ENCODE measurements at regions not wholly inside any gene's neighbourhood (a gene's known extent, or its start where the extent isn't known, plus 50 kb on each side); places are given as distances from the start of the nearest gene placed in this dataset.

DNA sequence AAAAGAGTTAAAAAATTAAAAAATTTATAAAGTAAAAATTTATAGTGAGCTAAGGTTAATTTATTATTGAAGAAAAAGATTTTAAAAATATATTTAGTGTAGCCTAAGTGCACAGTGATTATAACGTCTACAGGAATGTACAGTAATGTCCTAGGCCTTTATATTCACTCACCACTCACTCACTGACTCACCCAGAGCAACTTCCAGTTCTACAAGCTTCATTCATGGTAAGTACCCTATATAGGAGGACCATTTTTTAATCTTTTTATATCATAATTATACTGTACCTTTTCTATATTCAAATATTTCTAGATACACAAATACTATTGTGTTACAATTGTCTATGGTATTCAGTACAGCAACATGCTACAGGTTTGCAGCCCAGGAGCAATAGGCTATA, 1623.2 kb downstream of the RPA4 start:
- no peak for FAIRE-seq
- Histone ChIP-seq H3K4me3 (no peak overlapping the region), H3K9me3 (no peaks in the 10 kb centered on the region), H3K36me3 (no peaks in the 10 kb centered on the region), H3K27me3 (peaks cover 0 to 8% (median 0%) of the 10 kb centered on the region in 4 donors), H3K4me1 (no peaks in the 10 kb centered on the region), H3K27ac (no peak overlapping the region)
- DNase-seq = no peak
- intact Hi-C loops (cut with DNase I) = no loop called here
- WGBS, 2 donors = 41 to 65% methylated on average over 1 of the region's 1 CpG
- no peak for ATAC-seq
- TF ChIP-seq, protein P1, sequence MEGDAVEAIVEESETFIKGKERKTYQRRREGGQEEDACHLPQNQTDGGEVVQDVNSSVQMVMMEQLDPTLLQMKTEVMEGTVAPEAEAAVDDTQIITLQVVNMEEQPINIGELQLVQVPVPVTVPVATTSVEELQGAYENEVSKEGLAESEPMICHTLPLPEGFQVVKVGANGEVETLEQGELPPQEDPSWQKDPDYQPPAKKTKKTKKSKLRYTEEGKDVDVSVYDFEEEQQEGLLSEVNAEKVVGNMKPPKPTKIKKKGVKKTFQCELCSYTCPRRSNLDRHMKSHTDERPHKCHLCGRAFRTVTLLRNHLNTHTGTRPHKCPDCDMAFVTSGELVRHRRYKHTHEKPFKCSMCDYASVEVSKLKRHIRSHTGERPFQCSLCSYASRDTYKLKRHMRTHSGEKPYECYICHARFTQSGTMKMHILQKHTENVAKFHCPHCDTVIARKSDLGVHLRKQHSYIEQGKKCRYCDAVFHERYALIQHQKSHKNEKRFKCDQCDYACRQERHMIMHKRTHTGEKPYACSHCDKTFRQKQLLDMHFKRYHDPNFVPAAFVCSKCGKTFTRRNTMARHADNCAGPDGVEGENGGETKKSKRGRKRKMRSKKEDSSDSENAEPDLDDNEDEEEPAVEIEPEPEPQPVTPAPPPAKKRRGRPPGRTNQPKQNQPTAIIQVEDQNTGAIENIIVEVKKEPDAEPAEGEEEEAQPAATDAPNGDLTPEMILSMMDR (IDR thresholded peaks at IDR 0.05) = no peak

DNA sequence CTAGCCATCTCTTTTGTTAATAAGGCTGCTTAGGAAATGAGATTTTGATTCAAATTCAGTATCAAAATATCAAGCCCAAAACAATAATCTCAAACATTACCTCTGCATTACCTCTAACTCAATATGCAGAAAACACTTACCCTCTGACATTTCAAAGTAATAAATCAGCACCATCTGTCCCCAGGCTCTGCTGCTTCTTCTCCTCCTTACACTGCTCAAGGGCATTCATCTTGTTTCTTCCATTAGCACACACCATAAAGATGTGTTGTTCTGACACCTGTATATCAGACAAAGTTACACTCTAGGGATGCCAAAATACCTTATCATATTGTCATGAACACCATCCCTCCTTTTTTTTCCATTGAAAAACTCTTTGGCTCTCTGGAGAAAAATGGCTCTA, 1630.3 kb downstream of the RPA4 start:
- H3K4me3 ChIP-seq = no peak overlapping the region
- H3K36me3 ChIP-seq = no peaks in the 10 kb centered on the region
- DNase-seq = no peak
- no peak for FAIRE-seq
- H3K9me3 ChIP-seq = no peaks in the 10 kb centered on the region
- H3K27me3 ChIP-seq = no peaks in the 10 kb centered on the region
- H3K4me1 ChIP-seq = no peaks in the 10 kb centered on the region
- intact Hi-C loops (cut with DNase I) = no loop called here
- H3K27ac ChIP-seq = no peak overlapping the region
- ATAC-seq = no peak
- TF ChIP-seq, protein P1 (IDR thresholded peaks at IDR 0.05) = no peak

GRCh38 chrX:98516120-98516519, 1632.4 kb downstream of the RPA4 start:
- Histone ChIP-seq H3K27me3 (no peaks in the 10 kb centered on the region), H3K9me3 (no peaks in the 10 kb centered on the region), H3K27ac (no peak overlapping the region), H3K4me3 (no peak overlapping the region), H3K36me3 (no peaks in the 10 kb centered on the region), H3K4me1 (no peaks in the 10 kb centered on the region)
- ATAC-seq = no peak
- FAIRE-seq = no peak
- TF ChIP-seq, protein P1 (IDR thresholded peaks at IDR 0.05) = no peak
- 80 to 90% methylated on average over 1 of the region's 1 CpG for WGBS, 2 donors
- DNase-seq = no peak
- intact Hi-C loops (cut with DNase I) = no loop called here

DNA sequence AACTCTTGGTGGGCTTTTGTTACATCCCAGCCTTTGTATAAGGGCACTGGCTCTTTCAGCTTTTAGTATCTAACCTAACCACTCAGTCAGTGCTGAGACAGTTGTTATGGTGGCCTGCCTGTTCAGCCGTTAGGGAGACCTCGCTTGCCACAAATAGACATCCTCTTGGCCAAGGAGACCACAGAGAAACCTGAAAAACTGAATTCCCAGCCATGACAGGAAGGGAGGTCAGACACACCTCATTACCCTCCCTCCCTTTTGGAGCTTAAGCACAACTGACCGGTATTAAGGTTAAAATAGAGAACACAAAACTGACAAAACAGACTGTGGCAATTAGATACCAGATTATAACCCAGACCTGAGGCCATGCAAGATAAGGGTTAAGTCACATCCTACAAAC, 1639.3 kb downstream of the RPA4 start:
- intact Hi-C loops (cut with DNase I) = no loop called here
- WGBS, 2 donors = 52 to 72% methylated on average over 3 of the region's 3 CpGs
- no peak for FAIRE-seq
- Histone ChIP-seq H3K36me3 (no peaks in the 10 kb centered on the region), H3K4me1 (no peaks in the 10 kb centered on the region), H3K4me3 (no peak overlapping the region), H3K27ac (no peak overlapping the region), H3K9me3 (no peaks in the 10 kb centered on the region), H3K27me3 (peaks cover 0 to 4% (median 0%) of the 10 kb centered on the region in 4 donors)
- no peak for ATAC-seq
- TF ChIP-seq, protein P1 (IDR thresholded peaks at IDR 0.05) = no peak
- DNase-seq = no peak

- no peaks in the 10 kb centered on the region for H3K36me3 ChIP-seq
- no peak for DNase-seq
- H3K27me3 ChIP-seq = peaks cover 0 to 4% (median 0%) of the 10 kb centered on the region in 4 donors
- no peaks in the 10 kb centered on the region for H3K9me3 ChIP-seq
- H3K27ac ChIP-seq = no peak overlapping the region
- H3K4me1 ChIP-seq = no peaks in the 10 kb centered on the region
- 59 to 60% methylated on average over 3 of the region's 3 CpGs for WGBS, 2 donors
- ATAC-seq = no peak
- TF ChIP-seq, protein P1 (IDR thresholded peaks at IDR 0.05) = no peak
- intact Hi-C loops (cut with DNase I) = no loop called here
- no peak overlapping the region for H3K4me3 ChIP-seq
- no peak for FAIRE-seq
These were observed 1639.8 kb downstream of the RPA4 start for GRCh38 chrX:98523521-98523920.

Measured in pancreas (tissue), 10 donors.